ENCODE measurements at regions not wholly inside any gene's neighbourhood (a gene's known extent, or its start where the extent isn't known, plus 50 kb on each side); places are given as distances from the start of the nearest gene placed in this dataset.
"Not testable (repeated sequence)": the region's sequence is repeated elsewhere in the genome, so short reads cannot be mapped to it uniquely, and the experiment has no call there.

GRCh38 chr4:82276332-82276640 lies 97.5 kb downstream of the HNRNPD start:
- Mint-ChIP-seq H3K9me3 (ENCODE audit: low read depth) (no peaks in the 10 kb centered on the region), H3K27ac (ENCODE audit: unreplicated experiment) (no peak overlapping the region), H3K36me3 (ENCODE audit: low read depth) (no peaks in the 10 kb centered on the region), H3K4me3 (ENCODE audit: unreplicated experiment) (no peak overlapping the region), H3K4me1 (ENCODE audit: low read depth) (no peaks in the 10 kb centered on the region), H3K27me3 (ENCODE audit: low read depth) (peaks cover 60% of the 10 kb centered on the region)
- no peak for DNase-seq (ENCODE audit: low spot score)
- TF ChIP-seq CTCF (IDR thresholded peaks at IDR 0.05) = no peak

GRCh38 chr4:82275431-82276331 lies 98.1 kb downstream of the HNRNPD start:
- H3K4me1 Mint-ChIP-seq (ENCODE audit: low read depth) = no peaks in the 10 kb centered on the region
- H3K36me3 Mint-ChIP-seq (ENCODE audit: low read depth) = no peaks in the 10 kb centered on the region
- no peak overlapping the region for H3K27ac Mint-ChIP-seq (ENCODE audit: unreplicated experiment)
- DNase-seq (ENCODE audit: low spot score) = no peak
- no peaks in the 10 kb centered on the region for H3K9me3 Mint-ChIP-seq (ENCODE audit: low read depth)
- H3K27me3 Mint-ChIP-seq (ENCODE audit: low read depth) = peaks cover 62% of the 10 kb centered on the region
- TF ChIP-seq CTCF (IDR thresholded peaks at IDR 0.05) = no peak
- H3K4me3 Mint-ChIP-seq (ENCODE audit: unreplicated experiment) = no peak overlapping the region

GRCh38 chr4:82274700-82275099 lies 99.1 kb downstream of the HNRNPD start:
- H3K27me3 Mint-ChIP-seq (ENCODE audit: low read depth) = peaks cover 64% of the 10 kb centered on the region
- DNase-seq (ENCODE audit: low spot score); H3K36me3 Mint-ChIP-seq (ENCODE audit: low read depth); H3K4me1 Mint-ChIP-seq (ENCODE audit: low read depth); H3K27ac Mint-ChIP-seq (ENCODE audit: unreplicated experiment); H3K4me3 Mint-ChIP-seq (ENCODE audit: unreplicated experiment); H3K9me3 Mint-ChIP-seq (ENCODE audit: low read depth): not testable (repeated sequence)

- DNase-seq (ENCODE audit: low spot score); H3K9me3 Mint-ChIP-seq (ENCODE audit: low read depth); H3K27ac Mint-ChIP-seq (ENCODE audit: unreplicated experiment); H3K4me3 Mint-ChIP-seq (ENCODE audit: unreplicated experiment); H3K4me1 Mint-ChIP-seq (ENCODE audit: low read depth); H3K36me3 Mint-ChIP-seq (ENCODE audit: low read depth): not testable (repeated sequence)
- peaks cover 48% of the 10 kb centered on the region for H3K27me3 Mint-ChIP-seq (ENCODE audit: low read depth)
Observed at GRCh38 chr4:82272523-82272922, 101.3 kb downstream of the HNRNPD start.

- not testable (repeated sequence) for DNase-seq (ENCODE audit: low spot score); H3K36me3 Mint-ChIP-seq (ENCODE audit: low read depth); H3K4me1 Mint-ChIP-seq (ENCODE audit: low read depth); H3K9me3 Mint-ChIP-seq (ENCODE audit: low read depth); H3K27ac Mint-ChIP-seq (ENCODE audit: unreplicated experiment); H3K4me3 Mint-ChIP-seq (ENCODE audit: unreplicated experiment)
- peaks cover 43% of the 10 kb centered on the region for H3K27me3 Mint-ChIP-seq (ENCODE audit: low read depth)
Observed at GRCh38 chr4:82271915-82272480, 101.8 kb downstream of the HNRNPD start.

GRCh38 chr4:82268826-82269193 lies 105.0 kb downstream of the HNRNPD start:
- no peak overlapping the region for H3K4me3 Mint-ChIP-seq (ENCODE audit: unreplicated experiment)
- TF ChIP-seq CTCF (IDR thresholded peaks at IDR 0.05) = peak; percentile 54
- DNase-seq (ENCODE audit: low spot score) = no peak
- H3K9me3 Mint-ChIP-seq (ENCODE audit: low read depth) = no peaks in the 10 kb centered on the region
- no peaks in the 10 kb centered on the region for H3K4me1 Mint-ChIP-seq (ENCODE audit: low read depth)
- peaks cover 30% of the 10 kb centered on the region for H3K27me3 Mint-ChIP-seq (ENCODE audit: low read depth)
- H3K36me3 Mint-ChIP-seq (ENCODE audit: low read depth) = no peaks in the 10 kb centered on the region
- no peak overlapping the region for H3K27ac Mint-ChIP-seq (ENCODE audit: unreplicated experiment)

All from chondrocyte (in vitro differentiated cells).